ENCODE measurements at regions not wholly inside any gene's neighbourhood (a gene's known extent, or its start where the extent isn't known, plus 50 kb on each side); places are given as distances from the start of the nearest gene placed in this dataset.

GRCh38 chr15:31179693-31180092 lies 78.2 kb upstream of the TRPM1 start:
- Histone ChIP-seq H3K27me3 (no peaks in the 10 kb centered on the region), H3K4me3 (no peak overlapping the region), H3K4me1 (no peaks in the 10 kb centered on the region), H3K9me3 (peaks cover 8 to 18% of the 10 kb centered on the region in 2 donors), H3K27ac (no peak overlapping the region), H3K36me3 (no peaks in the 10 kb centered on the region)
- no peak for TF ChIP-seq CTCF (IDR thresholded peaks at IDR 0.05)
- intact Hi-C loops (cut with DNase I): no loop called here
- DNase-seq (ENCODE audit: low spot score in 2 of 2): no peak

- DNase-seq (ENCODE audit: low spot score in 2 of 2): no peak
- Histone ChIP-seq H3K27ac (no peak overlapping the region), H3K27me3 (no peaks in the 10 kb centered on the region), H3K9me3 (peaks cover 0 to 14% of the 10 kb centered on the region in 2 donors), H3K36me3 (no peaks in the 10 kb centered on the region), H3K4me3 (no peak overlapping the region), H3K4me1 (no peaks in the 10 kb centered on the region)
- TF ChIP-seq CTCF (IDR thresholded peaks at IDR 0.05): no peak
- intact Hi-C loops (cut with DNase I): no loop called here
Observed at GRCh38 chr15:31193291-31193690, 91.8 kb upstream of the TRPM1 start.

DNA sequence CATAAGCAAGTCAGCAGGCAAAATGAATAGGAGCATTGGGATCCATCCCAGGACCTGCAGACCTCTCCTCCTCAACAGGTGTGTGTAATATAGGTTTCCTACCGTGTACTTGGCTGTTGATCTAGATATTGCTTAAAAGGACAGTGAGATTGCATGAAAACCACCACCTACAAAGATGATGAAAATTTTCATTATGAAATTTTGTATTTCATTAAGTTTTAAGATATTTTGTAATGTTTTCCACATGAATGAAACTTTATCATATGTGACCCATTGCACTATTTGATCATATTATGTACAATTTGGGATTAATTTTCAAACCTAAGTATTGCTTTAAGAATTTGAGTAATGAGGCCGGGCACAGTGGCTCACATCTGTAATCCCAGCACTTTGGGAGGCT lies 94.3 kb upstream of the TRPM1 start:
- no peak overlapping the region for H3K4me3 ChIP-seq
- H3K4me1 ChIP-seq: no peaks in the 10 kb centered on the region
- H3K9me3 ChIP-seq: no peaks in the 10 kb centered on the region
- no peak for TF ChIP-seq CTCF (IDR thresholded peaks at IDR 0.05)
- H3K27me3 ChIP-seq: no peaks in the 10 kb centered on the region
- H3K27ac ChIP-seq: no peak overlapping the region
- no peak for DNase-seq (ENCODE audit: low spot score in 2 of 2)
- no peaks in the 10 kb centered on the region for H3K36me3 ChIP-seq
- intact Hi-C loops (cut with DNase I): no loop called here

DNA sequence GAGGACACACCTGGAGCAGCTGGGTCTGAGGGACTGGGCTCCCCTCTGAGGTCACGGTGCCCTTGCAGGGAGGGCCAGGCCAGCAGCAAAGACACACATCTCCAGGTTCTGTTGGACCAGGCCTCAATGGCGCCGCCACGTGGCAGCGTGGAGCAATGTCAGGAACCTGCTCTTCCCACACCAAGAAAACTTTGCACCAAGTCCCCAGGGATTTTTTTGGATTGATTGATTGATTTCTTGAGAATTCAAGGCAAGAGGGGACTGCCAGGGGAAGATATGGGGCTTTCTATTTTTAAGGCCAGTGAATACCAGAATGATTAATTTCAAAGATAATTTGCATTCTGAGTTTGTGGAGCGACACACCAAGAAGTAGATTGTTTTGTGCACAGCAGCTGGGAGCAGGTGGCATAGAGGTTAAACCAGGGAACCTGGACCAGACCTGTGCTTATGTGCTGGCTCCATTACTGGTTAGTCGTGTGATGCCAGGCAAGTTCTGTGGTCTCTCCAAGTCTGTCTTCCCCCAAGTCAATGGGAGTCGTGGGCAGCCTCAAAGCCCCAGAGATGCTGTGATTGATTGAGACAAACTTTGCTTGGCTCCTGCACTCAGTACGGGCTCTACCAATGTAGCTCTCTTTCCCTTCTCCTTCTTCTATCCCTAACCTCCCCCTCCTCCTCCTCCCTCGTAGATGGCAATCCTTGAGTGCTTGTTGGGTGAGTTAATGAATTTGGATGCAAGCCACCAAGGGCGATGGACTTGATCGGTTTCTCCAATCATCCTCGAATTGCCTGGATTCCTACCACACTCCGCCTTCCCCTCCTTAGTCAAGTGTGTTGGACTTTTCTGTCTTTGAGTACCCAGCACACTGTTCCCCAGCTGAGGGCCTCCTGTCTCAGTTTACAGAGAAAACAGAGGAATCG lies 96.2 kb upstream of the TRPM1 start:
- peak in 2 of 3 experiments; percentile 24 to 36 for TF ChIP-seq CTCF (IDR thresholded peaks at IDR 0.05)
- Histone ChIP-seq H3K27me3 (no peaks in the 10 kb centered on the region), H3K27ac (no peak overlapping the region), H3K4me1 (no peaks in the 10 kb centered on the region), H3K9me3 (no peaks in the 10 kb centered on the region), H3K36me3 (no peaks in the 10 kb centered on the region), H3K4me3 (no peak overlapping the region)
- no peak for DNase-seq (ENCODE audit: low spot score in 2 of 2)
- intact Hi-C loops (cut with DNase I): no loop called here

- Histone ChIP-seq H3K27me3 (no peaks in the 10 kb centered on the region), H3K36me3 (no peaks in the 10 kb centered on the region), H3K4me1 (no peaks in the 10 kb centered on the region), H3K4me3 (no peak overlapping the region), H3K9me3 (no peaks in the 10 kb centered on the region), H3K27ac (no peak overlapping the region)
- DNase-seq (ENCODE audit: low spot score in 2 of 2): no peak
- intact Hi-C loops (cut with DNase I): loop anchor here (2.0 kb wide), 1 partner anchor 290 kb away; no protein-coding TSS in a partner anchor
- TF ChIP-seq CTCF (IDR thresholded peaks at IDR 0.05): peak in 2 of 3 experiments; percentile 20 to 42
Observed at GRCh38 chr15:31200735-31201151, 99.2 kb upstream of the TRPM1 start.

Data from ascending aorta (tissue), 2 donors.